GM19452 (cell line): ENCODE measurements at regions not wholly inside any gene's neighbourhood (a gene's known extent, or its start where the extent isn't known, plus 50 kb on each side); places are given as distances from the start of the nearest gene placed in this dataset.

Source experiments
- ATAC-seq: cut with Tn5 transposase; IDR thresholded peaks from one replicate; pipeline ENCODE4 v1.9.1; 2021; ENCODE audit not compliant: unreplicated experiment

DNA sequence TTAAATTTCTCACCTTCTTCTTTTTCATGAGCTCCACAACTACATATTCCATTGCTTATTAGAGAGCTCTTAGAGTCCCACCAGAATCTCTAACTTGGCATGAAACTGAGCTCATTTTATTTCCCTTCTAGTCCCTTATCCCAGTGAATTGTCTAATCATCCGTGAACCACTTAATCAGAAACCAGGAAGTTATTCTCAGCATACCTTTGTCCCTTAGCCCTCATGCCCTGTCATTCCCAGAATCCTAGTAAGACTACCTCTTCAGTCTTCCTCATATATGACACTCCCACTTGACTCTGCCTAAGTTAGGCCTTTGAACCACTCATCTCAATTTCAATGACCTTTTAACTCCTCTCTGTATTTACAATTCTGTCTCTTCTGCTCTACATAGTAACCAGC lies 93.0 kb upstream of the PAPPA start:
- no peak for ATAC-seq

DNA sequence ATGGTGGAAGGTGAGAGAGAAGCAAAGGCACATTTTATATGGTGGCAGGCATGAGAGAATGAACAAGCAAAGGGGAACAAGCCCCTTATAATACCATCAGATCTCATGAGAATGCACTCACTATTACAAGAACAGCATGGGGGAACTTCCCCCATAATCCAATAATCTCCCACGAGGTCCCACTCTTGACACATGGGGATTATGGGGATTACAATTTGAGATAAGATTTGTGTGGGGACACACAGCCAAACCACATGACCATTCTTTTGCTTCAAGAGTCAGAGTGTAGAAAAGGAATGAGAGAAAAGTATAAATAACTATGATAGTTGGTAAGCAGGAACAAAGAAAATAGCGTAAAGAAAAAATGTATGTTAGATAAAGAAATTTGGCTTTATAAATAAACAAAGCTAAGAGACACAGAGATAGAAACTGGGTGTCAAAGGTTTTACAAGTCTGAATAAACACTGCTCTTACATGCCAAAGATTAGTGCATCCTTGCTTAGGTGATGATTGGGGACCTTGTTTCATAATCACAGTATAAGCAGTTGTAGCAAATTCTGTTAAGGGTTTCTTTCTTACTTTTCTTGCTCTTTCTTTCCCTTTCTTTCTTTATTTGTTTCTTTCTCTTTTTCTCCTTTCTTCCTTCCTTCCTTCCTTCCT lies 91.9 kb upstream of the PAPPA start:
- no peak for ATAC-seq

DNA sequence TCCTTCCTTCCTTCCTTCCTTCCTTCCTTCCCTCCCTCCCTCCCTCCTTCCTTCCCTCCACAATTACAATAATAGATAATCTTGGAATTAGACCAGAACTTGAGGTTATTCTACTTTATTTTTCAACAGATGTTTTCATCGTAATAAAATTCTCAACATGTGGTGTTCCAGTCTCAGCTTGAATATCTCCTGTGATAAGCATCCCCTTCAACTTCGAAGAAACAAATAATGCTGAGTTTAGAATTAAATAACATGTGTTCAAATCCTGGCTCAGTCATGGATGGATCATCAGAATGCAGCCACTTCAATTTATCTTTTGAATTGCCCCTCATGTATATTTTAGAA lies 91.4 kb upstream of the PAPPA start:
- no peak for ATAC-seq

DNA sequence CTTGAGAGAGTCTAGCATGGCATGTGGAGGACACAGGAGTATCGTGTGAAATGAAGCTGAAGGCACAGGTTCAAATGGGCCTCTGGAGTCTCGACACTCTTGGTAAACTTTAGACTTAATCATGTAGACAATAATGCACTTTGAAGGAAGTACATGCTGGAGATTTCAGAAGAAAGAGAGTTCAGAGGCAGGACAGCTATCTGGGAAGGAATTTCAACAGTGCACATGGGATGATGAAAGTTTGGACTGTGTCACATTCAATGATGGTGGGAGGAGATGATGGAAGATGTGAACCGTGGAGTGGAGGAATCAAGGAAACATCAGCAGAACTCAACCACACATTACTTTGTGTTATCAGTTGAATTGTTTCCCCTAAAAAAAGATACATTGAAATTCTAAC lies 88.6 kb upstream of the PAPPA start:
- no peak for ATAC-seq

DNA sequence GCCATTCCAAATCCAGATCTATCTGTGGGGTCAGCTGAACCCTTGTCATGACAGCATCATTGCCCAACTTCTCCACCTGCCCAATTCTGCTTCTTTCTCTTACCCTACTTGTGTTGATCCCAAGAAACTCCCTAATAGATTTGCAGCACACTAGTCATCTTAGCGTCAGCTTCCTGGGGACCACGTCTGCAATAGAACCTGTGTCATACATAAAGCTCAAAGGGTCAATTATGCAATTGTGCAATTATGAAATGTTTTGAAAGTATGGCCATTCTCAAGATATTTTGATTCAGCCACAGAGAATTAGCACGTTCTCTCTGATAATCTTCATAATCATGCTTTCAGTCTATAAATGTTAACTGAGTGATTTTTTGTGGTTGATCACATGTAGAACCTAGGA lies 87.4 kb upstream of the PAPPA start:
- no peak for ATAC-seq

DNA sequence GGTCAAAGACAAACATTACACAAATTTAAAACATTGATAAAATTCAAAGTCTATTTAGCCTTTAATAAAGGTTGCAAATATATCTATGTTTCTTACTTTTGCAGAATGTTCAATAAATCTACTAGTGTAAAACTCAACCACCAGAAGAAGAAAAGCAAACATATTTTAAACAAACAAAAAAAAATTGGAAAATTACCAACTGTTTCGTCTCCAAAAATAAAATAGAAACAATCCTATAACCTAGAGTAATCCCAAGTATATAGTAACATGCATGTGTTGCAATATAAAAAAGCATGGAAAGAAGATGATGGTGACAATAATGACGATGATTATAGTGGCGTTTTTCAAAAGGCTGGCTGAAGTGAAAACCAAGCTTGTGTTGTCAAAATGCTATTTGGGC lies 86.0 kb upstream of the PAPPA start:
- no peak for ATAC-seq

DNA sequence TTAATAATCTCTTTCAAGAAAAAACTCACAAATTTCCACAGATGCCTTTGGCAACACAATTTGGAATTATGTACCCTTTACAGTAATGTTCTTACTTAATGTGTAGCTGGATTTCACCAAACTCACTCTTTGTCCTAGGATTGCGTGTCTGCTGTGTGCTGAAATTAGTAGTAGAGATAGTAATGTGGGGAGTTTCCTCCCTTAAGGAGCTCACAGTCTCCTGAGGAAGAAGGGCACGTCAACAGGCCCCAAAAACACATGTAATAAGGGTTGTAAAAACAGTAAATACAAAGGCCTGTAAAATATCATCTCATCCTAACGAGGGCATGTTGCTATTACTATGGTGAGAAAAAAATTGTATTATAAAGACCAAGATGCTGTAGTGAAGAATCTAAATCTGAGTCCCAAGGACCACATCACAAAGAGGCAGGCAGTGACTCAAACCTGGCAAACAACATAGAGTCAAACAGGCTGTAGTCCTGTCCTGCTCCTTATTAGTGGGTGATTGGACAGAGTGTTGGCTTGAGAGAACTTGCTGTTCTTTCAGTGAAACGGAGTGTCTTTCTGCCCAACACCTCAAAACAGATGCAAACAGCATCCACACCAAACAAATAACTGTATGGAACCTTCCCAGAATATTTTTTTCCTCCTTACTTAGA lies 83.2 kb upstream of the PAPPA start:
- ATAC-seq, result no peak

DNA sequence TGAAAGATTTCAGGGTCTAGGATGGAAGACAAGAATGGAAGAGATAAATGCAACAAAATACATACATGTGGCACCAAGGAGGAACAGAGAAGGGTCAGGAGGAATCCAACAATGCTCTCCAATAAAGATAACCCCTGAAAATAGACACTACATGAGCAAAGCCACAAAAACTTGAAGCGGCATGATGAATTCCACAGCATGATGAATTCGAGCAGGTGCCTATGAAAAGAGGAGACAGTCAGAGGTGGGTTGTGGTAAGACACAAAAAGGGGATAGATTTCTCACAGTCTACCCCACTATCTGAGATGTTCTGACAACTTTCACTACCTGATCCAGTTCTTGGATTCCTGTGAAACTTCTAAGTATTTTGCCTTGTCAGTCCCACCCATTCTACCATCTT lies 81.5 kb upstream of the PAPPA start:
- ATAC-seq, result no peak

DNA sequence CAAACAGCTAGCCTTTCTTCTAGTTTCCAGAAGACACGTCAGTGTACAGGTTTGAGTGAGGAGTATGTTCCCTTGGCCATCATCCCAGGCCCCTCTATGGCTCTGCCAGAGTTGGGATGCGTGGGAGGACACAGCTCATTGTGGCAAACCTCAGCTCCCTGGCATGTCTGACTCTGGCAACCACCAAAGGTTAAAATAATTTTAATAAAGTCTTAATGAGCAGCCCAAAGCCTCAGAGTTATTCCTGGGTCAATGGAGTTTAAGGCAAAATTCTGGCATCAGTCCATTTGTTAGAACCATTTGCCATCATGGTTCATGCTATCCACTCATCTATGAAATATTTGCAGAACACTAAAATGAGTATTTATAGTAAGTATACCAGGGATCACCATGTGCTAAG lies 79.8 kb upstream of the PAPPA start:
- ATAC-seq, result no peak

DNA sequence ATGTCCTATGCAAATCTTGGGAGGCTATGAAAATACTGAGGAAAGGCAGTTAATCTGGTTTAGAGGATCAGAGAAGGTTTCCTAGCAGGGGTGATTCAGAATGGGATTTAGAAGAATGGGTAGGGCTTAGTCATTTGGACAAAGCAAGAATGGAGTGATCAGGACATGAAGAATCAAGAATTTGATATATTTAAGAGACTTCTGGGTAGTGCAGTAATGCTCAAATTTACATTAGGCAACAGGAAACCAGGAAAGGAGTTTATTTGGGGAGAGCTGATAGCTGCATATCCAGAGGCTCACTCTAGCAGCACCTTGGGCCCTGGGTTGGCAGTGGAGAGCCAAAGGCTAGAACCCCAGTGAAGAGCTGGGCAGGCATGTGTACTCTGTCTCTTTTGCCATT lies 78.9 kb upstream of the PAPPA start:
- no peak for ATAC-seq

DNA sequence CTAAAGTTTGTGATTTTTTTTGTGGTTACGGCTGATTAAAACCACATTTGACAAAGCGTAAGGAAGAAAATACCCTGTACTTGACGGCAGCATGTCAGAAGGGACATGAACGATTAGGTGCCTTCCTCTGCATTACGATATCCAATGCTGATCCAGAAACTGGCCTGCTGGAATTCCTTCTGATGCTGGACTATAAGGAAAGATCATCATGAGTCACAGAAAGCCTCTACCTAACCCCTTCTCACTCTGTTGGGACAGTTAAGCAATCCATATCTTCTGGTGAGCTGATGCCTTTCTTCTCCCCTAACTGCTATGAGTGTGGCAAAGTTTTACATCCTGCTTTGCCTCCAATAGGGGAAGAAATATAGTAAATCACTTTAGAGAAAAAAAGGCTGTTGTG lies 78.4 kb upstream of the PAPPA start:
- no peak for ATAC-seq

DNA sequence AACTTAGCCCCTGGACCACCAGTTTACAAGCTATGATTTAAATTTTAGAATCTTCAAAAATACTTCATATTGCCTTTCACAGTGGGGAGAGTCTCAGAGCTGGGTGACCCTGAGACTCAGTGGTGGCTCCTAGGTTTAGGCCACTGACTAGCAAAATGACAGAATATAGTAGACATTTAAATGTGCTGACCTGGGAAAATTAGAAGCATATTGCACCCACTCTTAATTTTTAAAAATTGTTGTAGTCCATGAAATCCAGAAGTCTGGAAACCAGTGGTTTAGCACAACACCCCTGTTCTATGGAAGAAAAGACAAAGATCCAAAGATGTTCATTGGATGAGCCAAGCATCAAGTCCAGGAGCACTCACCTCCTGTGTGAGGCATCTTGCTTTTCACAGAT lies 75.0 kb upstream of the PAPPA start:
- ATAC-seq, result no peak

DNA sequence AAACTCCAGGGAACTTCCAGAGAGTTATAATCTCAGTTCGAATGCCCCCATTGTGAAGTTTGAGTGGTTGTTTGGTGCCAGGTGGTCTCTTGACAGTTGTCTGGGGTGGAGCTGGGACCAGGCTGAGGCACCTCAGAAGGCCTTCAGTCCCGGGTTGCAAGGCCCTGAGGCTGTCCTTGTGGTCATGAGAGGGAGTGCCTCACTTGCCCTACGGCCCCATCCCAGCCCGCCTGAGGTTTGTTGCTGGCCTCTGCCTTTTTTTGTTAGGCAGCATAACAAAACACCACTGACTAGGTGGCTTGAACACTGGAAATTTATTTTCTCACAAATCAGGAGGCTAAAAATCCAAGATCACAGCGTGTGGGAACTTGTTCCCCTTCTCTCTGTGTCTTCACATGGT lies 73.0 kb upstream of the PAPPA start:
- no peak for ATAC-seq

DNA sequence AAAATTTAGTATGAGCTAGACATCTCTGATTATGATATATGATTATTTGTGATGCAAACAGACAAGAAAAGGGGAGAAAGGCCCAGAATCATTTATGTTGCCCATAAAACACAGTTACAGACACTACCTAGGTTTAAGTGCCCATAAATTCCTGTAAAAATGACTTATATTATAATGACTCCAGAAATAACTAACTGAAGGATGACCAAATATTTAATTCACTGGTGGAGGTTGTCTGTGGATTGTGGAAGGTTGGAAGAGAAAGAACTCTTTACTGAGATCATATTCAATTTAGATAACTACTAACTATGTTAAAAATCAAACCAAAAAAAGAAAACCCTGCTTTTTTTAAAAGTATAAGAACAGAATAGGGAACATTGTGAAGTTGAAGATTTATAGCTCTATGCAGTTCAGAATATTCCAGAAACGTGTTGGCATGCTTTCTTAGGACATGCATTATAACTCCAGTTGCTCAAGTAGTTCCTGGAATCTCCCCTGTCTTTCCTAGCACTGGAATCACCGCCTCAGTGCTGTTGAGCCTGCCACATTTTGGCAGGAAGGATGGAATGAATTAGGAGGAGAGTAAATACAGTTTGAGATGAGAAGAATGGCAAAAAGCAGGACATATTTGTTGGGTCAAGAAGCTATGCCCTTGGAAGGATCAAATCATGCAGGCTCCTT lies 72.0 kb upstream of the PAPPA start:
- no peak for ATAC-seq

DNA sequence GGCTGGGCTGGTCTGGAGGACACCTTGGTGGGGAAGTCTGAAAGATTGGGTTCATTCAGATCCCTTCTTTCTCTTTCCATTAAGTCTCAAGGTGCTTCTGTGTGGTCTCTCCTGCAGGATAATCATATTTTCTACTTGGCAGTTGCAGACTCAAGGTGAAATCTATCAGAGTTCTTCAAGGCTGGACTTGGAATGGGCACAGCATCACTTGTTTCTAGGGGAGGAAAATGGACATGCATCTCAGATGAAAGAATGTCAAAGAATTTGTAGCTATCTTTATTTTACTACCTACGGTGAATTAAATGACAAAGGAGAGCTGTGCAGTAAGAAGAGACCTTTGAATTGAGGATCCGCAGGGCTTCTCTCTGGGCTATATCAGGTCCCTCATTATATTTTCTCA lies 69.8 kb upstream of the PAPPA start:
- no peak for ATAC-seq

DNA sequence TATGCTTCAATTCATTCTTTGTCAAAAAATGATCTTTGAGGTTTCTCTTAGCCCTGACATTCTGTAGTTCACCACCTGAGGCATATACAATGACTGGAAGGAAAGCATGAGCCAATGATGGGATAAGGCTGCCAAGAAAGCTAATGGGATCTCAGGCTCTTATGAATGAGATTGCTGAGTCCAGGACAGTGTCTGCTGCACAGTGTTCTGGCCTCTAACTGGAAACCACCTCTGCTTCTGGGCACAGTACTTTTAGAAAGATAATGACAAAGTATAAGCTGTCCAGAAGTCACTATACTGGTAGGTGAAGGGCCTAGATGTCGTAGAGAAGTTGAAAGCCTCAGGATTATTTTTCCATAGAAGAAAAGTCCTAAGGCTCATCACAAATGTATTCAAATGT lies 69.1 kb upstream of the PAPPA start:
- ATAC-seq, result no peak

DNA sequence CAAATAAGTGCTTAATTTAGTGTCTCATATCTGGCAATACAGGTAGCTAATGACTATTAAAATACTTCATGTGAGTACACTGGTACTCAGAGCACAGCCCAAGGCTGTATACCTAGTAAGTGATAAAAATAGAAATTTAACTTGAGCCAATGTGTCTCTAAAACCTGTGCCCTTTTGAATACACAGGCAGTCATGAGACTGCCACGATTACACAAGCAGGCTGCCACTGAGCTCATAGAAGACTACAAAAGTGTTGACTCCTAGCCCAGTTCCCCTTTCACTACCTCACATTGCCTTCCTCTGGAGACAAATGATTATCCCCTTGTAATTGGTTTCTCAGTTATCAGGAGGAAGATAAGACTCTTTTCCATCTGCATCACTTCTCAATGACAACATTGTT lies 66.3 kb upstream of the PAPPA start:
- ATAC-seq, result no peak

DNA sequence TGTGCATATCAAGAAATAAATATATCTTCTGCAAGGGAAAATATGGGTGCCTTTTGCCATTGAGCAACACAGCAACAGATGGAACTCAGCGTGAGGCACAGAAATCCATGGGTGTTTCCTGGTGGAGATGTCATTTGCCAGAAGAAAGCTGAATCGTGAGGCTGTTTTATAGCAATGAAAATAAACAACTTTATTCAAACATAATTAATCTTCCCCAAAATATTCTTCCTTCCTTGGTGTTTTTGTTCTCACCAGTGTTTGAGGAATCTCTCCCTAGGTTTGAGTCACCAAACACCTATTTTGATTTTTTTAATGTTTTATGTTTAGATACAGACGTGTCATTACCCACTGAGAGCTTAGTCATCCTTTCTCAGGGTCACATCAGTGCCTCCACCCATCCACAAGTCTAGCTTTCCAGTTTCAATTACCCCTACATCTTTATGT lies 65.8 kb upstream of the PAPPA start:
- ATAC-seq, result no peak

DNA sequence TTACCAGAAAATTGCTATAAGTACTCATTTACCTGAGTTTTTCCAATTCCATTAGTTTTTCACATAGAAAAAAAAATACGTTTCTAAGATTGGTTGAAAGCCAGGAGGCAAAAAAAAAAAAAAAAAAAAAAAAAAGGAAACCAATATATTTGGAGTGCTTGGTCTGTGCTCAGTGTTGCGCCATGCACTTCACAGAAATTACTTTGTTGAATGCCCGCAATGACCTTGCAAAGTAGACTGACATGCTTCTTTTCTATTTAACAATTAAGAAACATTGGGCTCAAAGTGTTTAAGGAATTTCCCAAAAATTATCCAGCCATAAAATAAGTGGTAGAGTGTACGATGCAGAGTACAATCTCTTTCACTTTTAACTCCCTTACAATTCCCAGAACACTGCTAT lies 65.2 kb upstream of the PAPPA start:
- ATAC-seq, result no peak

DNA sequence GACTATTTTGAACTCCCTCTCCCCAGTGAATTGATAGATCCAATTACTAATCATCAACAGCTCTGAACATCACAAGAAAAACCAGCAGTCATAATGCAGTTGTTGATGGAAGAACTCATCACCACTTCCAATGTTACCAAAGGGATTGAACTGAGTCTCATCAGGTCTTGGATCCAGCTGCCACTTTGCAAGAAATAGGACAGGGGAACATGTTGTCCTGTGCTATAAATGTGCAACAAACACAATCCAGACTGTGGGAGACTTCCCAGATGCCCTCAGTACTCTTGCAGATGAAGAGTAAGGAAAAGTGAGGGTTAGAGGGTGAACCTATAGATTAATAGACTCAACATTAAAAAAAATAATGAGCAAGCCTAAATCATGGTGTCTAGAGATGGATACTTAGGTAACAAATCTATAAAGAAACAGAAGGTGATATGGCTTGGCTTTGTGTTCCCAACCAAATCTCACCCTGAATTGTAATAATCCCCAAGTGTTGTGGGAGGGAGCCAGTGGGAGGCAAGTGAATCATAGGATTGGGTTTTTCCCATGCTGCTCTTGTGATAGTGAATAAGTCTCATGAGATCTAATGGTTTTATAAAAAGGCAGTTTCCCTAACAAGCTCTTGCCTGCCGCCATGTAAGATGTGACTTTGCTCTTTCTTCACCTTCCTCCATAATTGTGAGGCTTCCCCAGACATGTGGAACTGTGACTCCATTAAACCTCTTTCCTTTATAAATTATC lies 63.4 kb upstream of the PAPPA start:
- ATAC-seq, result no peak

DNA sequence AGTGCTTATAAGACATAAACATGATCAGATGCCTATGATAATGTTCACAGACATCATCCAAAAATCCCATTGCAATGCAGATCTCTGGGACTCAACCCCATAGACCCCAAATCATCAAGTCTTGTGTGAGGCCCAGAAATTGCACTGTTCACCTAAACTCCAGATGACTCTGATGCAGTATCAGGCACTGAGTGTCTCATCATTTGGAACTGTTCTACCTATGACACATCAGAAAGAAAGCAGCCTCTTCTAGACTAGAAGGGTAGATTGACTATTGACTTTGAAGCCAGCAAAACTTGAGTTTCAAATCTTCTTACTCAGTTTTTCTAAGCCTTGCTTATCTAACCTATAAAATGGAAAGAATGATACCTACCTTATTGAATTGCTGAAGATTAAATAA lies 58.7 kb upstream of the PAPPA start:
- no peak for ATAC-seq

DNA sequence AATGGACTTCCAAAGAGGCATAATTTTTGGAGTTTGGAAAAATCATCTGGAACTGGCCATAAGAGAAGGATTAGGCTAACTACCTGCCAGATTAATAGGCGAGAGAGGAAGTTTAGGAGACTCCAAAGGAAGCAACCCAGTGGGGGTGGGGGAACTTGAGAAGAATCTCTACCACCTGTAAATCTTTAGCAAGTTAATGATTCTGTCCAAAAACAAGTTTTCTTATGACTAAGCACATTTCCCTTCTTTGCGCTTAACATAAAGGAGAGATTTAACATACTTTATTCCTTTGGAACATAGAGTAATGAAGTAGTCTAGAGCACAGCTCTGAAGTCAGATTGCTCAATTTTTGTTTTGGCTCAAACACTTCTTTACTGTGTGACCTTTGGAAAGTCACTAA lies 58.2 kb upstream of the PAPPA start:
- no peak for ATAC-seq
